Stimulated activated CD8-positive, alpha-beta memory T cell treated with anti-CD3 and anti-CD28 coated beads, Interleukin-7, amount 100 ng/mL, for 24 hours (primary cell): ENCODE measurements at regions not wholly inside any gene's neighbourhood (a gene's known extent, or its start where the extent isn't known, plus 50 kb on each side); places are given as distances from the start of the nearest gene placed in this dataset.

Experiments used
- DNase-seq: peaks from one replicate; pipeline ENCODE4 v3.0.0-alpha.2; 2020; ENCODE audit warnings: low read depth

GRCh38 chr7:155994279-155994811, 182.1 kb upstream of the SHH start:
- DNase-seq: no peak

- no peak for DNase-seq
These were observed 181.4 kb upstream of the SHH start for GRCh38 chr7:155993420-155994278.

- no peak for DNase-seq
These were observed 180.7 kb upstream of the SHH start for GRCh38 chr7:155992974-155993373.

- DNase-seq: no peak
These were observed 180.3 kb upstream of the SHH start for GRCh38 chr7:155992538-155992937.

- no peak for DNase-seq
These were observed 179.8 kb upstream of the SHH start for GRCh38 chr7:155992107-155992506.

- DNase-seq: no peak
These were observed 179.2 kb upstream of the SHH start for GRCh38 chr7:155991470-155991869.

- no peak for DNase-seq
These were observed 176.2 kb upstream of the SHH start for GRCh38 chr7:155988416-155988815.

- no peak for DNase-seq
These were observed 175.5 kb upstream of the SHH start for GRCh38 chr7:155987681-155988235.

GRCh38 chr7:155986497-155987160, 174.4 kb upstream of the SHH start:
- no peak for DNase-seq

GRCh38 chr7:155985518-155986250, 173.4 kb upstream of the SHH start:
- DNase-seq: no peak

- no peak for DNase-seq
These were observed 172.5 kb upstream of the SHH start for GRCh38 chr7:155984609-155985405.

- DNase-seq: no peak
These were observed 171.8 kb upstream of the SHH start for GRCh38 chr7:155984028-155984580.

- DNase-seq: no peak
These were observed 171.0 kb upstream of the SHH start for GRCh38 chr7:155983176-155983815.

GRCh38 chr7:155981703-155982102, 169.4 kb upstream of the SHH start:
- DNase-seq: no peak

- DNase-seq: no peak
These were observed 168.6 kb upstream of the SHH start for GRCh38 chr7:155980841-155981240.

GRCh38 chr7:155979994-155980393, 167.7 kb upstream of the SHH start:
- DNase-seq: no peak

- no peak for DNase-seq
These were observed 167.3 kb upstream of the SHH start for GRCh38 chr7:155979566-155979965.

GRCh38 chr7:155975490-155975889, 163.2 kb upstream of the SHH start:
- DNase-seq: no peak

GRCh38 chr7:155974186-155974897, 162.1 kb upstream of the SHH start:
- no peak for DNase-seq

GRCh38 chr7:155973451-155973997, 161.3 kb upstream of the SHH start:
- no peak for DNase-seq
